SH-SY5Y (cell line): ENCODE measurements at regions not wholly inside any gene's neighbourhood (a gene's known extent, or its start where the extent isn't known, plus 50 kb on each side); places are given as distances from the start of the nearest gene placed in this dataset.

Experiments
- GATA2 ChIP-seq: IDR thresholded peaks from 2 replicates; pipeline ENCODE4 v1.6.1; 2011; ENCODE audit warnings: mild to moderate bottlenecking, low read depth, low read length
- GATA3 ChIP-seq: IDR thresholded peaks from 2 replicates; pipeline ENCODE4 v1.6.1; 2011; ENCODE audit warnings: low read depth, mild to moderate bottlenecking, low read length, moderate library complexity

DNA sequence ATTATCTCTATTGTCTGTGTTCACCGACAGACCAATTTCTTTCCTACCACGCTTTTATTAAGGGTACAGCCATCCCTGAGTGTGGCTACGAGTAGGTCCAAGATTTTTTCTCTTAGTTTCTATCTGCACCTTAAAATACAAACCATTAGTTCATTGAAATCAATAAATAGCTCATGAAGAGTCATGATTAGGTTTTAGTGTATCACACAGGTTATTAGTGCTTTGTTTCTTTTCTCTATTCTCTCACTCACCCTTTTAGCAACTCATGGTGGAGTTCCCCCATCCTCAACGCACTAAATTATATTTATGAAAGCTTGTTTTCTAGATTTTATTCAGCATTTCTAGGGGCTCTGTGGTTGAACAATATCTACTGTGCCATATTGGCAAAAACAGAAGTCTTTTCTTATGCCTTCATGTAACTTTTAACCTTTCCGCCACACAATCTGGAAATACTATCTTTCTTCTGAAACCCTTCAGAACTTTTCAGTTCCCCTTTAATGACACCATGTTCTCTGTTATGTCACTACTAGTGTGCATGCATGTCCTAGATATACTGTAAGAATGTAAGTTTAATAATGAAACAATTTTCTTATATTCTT, 128.2 kb upstream of the LAMA2 start:
- TF ChIP-seq GATA3 (no peak), GATA2 (no peak)

DNA sequence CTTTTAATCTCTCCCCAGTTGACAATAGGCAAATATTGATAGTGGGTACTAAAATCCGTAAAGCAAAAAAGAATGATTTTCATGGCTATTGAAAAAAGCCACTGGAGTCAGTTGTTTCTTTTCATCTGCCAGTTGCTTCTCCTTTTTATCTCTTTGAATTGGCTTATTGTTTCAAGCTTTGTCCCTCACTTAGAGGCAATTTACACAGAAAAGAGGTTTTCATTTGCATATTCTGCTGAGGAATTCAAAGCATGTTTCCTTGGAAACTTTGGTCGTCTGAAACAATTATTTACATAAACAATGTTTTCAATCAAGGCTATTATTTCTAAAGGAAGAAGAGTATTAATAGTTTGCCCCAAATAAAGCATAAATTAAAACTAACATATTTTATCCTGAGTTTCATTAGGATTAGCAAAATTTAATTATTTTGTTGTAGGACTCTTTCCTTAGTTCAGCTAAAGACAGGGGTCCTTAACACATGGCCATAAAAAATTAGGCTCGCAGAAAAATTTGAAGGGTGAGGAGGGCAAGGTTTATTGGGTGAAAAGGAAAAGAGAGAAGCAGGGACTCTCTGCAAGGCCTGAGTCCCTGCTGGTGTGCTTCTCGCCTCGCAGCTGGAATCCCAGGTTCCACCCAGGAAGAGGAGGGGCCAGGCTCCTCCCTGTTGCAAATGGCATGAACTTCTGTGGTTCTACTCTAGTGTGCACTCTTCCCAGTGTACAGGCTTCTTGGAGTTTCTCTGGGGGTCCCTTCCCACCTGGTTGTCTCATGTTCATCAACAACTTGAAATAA, 138.8 kb upstream of the LAMA2 start:
- TF ChIP-seq GATA3, result no peak
- no peak for TF ChIP-seq GATA2

DNA sequence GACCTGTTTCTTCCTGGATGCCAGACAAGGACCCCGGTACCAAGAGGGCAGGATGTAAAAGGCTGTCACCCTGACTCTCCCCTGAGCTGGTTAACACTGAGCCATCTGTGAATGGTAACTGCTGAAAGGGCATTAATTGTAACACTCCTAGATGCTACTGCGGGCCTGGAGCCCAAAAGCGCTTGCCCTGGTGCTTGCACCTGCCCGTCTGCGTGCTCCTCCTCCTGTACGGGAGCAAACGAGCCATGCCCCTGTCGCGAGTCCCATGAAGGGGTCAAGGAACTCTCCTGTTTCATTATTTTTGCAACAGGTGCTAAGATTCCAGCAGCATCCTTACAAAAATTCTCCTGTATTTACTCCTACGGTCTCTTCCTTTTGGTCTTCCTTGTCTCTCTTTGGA, 140.0 kb upstream of the LAMA2 start:
- no peak for TF ChIP-seq GATA3
- TF ChIP-seq GATA2, result no peak

DNA sequence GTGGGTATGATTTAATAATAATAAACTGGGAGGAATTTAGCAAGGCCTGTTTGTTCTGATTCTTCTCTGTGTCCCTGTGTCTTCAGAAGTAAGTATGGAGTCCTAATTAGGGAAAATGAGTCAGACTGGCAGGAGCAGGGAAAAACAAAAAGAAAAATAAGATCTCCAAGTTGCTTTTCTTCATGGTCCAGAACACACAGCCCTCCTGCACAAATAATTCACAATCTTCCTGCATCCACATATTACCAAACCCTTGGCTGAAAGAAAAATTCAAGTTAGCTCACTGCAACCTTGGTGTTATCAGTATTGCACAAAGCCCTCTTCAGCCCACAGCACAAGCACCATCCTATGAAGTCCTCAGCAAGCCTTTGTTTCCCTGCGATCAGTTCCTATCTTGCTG, 142.0 kb upstream of the LAMA2 start:
- TF ChIP-seq GATA2, result no peak
- TF ChIP-seq GATA3, result no peak

DNA sequence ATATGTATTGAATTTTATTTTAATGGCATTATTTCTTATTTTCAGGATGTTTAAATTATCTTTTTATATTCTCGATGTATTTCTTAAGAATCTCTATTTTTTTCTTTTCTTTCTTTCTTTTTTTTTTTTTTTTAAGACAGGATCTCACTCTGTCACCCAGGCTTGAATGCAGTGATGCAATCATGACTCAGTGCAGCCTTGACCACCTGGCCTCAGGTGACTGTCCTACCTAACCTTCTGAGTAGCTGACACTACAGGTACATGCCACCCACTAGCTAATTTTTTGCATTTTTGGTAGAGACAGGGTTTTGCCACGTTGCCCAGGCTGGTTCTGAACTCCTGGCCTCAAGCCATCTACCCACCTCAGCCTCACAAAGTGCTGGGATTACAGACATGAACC, 143.8 kb upstream of the LAMA2 start:
- TF ChIP-seq GATA3, result no peak
- TF ChIP-seq GATA2, result no peak

DNA sequence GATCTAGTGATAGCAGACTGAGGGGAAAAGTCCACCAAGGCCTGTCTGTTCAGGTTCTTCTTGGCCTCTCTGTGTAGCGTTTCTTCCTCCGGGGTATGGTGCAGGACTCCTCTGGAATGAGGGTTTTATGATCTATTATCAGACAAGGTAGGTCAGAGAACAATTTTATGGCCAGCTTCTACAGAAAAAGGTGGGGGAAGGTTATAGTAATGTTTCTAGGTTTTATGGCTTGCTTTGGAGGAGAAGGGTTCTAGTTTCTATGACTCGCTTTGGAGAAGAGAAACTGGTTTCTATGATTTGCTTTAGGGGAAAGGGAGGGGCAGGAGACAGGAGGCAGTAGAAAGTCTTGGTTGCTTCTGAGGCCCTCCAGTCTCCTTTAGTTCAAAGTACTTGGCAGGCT, 144.8 kb upstream of the LAMA2 start:
- TF ChIP-seq GATA3 (no peak), GATA2 (no peak)

DNA sequence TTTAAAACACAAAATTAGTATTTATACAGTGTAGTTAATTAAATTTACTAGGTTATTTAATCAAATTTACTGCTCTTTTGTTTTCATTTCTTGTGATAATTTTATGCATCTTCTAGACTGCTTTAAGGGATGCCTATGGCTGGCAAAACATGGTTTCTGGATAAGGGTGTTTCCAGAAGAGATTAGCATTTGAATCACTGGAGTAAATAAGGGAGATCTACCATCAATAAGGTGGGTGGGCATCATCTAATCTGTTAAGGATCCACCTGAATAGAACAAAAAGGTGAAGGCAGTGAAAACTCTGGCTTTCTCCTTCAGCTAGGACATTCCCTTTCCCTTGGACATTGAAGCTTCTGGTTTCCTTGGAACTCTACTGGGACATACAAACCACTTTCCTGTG, 146.2 kb upstream of the LAMA2 start:
- no peak for TF ChIP-seq GATA3
- no peak for TF ChIP-seq GATA2

DNA sequence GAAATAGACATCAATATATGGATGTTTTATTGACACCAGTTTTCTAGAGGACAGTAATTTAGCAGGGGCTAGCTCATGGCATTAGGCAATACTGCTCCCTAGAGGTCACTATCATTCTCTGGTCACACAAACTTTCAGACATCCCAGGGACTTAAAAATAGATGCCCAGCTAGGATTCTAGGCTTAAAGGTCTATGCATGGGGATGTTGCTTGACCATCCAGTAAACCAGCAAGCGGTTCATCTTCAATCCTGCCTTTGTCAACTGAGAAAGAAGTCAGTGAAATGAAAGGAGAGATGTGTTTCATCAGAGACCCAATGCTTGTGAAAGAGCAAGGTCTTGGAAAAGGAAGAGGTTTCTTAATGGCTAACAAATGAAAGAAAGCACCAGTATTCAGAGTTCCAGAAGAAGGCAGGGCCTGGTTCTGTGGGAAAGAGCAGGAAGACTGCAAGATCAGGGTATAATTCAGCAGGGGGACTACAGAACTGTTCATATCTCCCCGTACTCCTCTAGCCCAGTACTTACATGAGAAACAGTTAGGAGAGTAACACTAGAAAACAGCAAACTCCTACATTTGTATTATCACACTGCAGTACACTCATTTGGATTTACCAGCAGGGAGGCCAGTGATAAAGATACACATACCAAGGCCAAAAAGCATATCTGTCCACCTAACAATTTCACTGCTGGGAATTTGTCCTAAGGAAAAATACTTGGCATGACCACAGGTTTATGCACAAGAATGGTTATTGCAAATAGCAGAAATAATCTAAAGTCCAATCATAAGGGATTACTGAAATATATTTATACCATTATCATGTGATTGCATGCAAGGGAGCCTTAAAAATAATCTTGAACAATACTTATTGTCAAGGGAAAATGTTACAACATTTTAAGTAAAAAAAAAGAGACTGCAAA, 151.4 kb upstream of the LAMA2 start:
- TF ChIP-seq GATA3 (no peak), GATA2 (no peak)

DNA sequence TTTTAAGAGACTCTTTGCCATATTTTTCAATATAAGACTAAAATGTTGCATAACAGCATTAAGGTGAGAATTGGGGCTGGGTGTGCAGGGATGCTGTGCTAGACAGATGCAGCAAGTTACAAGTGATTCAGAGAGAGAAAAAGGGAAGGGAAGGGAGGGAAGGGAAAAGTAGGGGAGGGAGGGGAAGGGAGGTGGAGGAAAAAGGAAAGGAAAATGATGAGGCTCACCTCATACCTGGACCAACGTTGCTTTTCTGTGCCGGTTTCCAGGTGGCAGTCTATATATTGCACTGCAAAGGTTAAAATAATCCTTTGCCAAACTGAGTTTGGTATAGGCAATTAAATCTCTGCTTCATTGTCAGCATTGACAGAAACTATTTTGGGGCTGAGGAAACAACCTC, 155.4 kb upstream of the LAMA2 start:
- TF ChIP-seq GATA2, result no peak
- no peak for TF ChIP-seq GATA3

DNA sequence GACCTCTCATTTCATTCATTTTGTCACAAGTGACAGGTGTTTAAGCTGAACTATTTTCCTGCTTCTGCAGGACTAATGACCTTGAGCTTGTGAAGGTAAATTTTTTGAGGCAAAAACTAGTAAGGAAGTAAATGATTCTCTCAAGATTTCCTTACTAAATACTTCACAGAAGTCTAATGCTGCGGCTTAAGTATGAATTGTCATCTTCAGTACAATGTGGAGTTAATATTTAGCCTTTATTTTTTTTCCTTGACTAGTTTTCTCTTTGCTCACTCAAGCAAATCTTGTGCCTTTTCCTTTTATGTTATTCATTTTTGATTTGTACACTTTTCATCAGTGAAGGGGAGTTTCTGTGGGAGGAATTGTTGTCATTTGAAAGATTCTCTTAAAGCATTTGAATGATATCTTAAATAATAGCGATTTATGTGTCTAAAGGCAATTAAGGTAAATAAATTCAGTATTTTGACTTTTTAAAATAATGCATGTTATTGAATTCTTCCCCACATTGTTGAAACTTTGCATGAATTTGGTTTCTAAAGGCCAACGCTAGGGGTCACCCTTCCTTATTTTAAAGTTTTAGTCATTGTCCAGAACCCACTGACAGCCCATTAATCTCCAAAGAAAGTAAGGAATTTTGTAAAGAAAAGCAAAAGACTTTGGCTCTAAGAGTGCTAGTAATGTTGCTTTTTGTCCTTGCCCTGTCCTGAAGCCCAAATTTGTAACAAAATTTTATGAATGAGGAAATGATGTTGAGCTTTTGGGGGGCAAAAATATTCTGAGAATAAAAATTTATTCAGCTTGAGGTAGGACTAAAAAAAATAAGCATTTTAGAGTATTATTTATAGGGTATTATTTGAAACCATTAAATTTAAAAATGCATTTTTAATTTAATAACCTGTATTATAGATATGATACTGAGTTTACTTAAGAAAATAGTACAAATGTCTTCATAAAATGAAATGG, 157.4 kb upstream of the LAMA2 start:
- TF ChIP-seq GATA3, result no peak
- no peak for TF ChIP-seq GATA2

DNA sequence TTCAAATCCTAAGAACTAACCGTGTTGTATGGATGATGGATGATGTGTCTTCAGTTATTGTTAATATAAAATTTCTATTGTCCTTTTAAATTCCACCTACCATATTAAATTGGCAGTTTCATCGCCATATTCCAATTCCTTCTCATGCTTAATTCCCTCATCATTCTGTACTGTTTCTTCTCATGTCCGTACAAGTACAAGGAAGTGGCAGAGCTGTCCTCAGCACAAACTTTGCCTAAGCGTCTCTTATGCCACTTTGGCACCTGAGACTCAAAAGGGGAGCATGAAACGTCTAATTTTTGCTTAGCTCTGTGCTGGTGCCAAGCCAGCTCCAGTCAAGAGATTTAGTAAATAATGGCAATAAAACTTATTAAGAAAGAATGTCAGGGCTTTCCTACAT, 158.2 kb upstream of the LAMA2 start:
- TF ChIP-seq GATA3, result no peak
- no peak for TF ChIP-seq GATA2

DNA sequence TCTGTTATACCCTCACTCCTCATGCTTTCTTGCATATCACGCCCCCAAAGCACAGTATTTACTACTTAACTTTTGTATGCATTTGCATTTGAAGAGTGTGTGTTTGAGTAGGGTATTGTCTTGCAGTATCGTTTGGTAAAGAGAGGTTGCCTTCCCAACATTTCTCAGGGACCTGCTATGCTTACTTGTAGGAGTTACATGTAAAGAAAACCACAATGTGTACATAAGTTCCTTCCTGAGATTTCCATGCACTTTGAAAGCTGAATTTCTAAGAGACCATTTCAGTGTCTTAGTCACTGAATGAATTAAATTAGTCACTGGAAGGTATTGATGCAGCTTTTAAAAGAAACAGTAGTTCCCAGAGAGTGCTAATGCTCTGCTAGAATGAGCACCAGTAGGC, 159.3 kb upstream of the LAMA2 start:
- TF ChIP-seq GATA3 (no peak), GATA2 (no peak)

DNA sequence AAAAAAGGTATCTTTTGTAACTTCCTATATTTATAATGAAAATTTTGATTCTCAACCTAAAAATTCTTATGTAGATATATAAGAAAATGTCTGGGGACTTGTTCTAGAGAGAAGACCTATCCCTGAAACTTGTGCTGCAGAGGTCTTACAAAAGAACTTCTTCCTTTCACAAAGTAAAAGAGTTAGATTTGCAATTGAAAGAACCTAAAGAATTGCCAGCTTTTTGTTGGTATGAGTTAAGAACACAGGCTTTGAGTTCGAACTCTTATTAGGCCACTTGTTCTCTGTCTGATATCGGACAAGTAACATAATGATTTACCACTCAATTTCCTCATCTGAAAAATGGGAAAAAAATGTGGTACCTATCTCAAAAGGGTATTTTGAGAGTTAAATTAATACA, 162.0 kb upstream of the LAMA2 start:
- TF ChIP-seq GATA2 (no peak), GATA3 (no peak)

DNA sequence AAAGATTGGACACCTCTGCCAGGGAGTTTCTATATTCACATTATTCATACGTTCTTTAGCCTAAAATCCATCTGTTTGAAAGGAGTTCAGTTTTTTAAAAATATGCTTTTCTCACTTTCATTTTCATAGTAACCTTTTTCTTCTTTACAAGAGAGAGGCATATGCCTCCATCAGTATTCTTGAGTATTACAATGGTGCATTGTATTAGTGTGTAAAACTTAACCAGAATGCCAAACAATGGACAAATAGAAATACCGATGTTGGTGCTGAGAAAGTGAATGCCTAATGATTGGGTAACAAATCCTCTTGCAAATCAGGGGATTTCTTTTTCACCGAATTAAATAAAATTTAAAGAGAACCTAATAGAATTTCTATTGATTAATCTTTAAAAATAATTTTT, 163.2 kb upstream of the LAMA2 start:
- TF ChIP-seq GATA2, result no peak
- no peak for TF ChIP-seq GATA3
